ENCODE measurements at regions not wholly inside any gene's neighbourhood (a gene's known extent, or its start where the extent isn't known, plus 50 kb on each side); places are given as distances from the start of the nearest gene placed in this dataset.

- Histone ChIP-seq H3K4me2 (ENCODE audit: low read depth, low read length, poor library complexity, severe bottlenecking) (no peak overlapping the region), H3K9me3 (ENCODE audit: insufficient read depth, low read length) (no peaks in the 10 kb centered on the region), H4K20me1 (ENCODE audit: low read depth, low read length) (no peaks in the 10 kb centered on the region), H3K27me3 (ENCODE audit: low read length) (no peaks in the 10 kb centered on the region), H3K9me2 (replicated peaks; ENCODE audit: insufficient read depth, low read length) (no peaks in the 10 kb centered on the region), H3K79me2 (ENCODE audit: insufficient read depth, low read length) (no peaks in the 10 kb centered on the region), H3F3A (ENCODE audit: insufficient read depth) (no peaks in the 10 kb centered on the region), H3K27ac (ENCODE audit: low read depth, low read length) (no peak overlapping the region), H2AFZ (ENCODE audit: low read depth, low read length, severe bottlenecking) (no peak overlapping the region), H3K36me3 (ENCODE audit: low read length) (no peaks in the 10 kb centered on the region), H3K4me3 (ENCODE audit: insufficient read depth, low read length, poor library complexity, severe bottlenecking) (no peak overlapping the region), H3K9ac (ENCODE audit: low read length) (no peak overlapping the region)
- TF ChIP-seq CTCF (IDR thresholded peaks at IDR 0.05; ENCODE audit: insufficient read depth, low read length, poor library complexity, severe bottlenecking) = no peak
- no peak for TF ChIP-seq EZH2phosphoT487 (conservative IDR thresholded peaks at IDR 0.05; ENCODE audit: low read length)
Observed at GRCh38 chr5:148776261-148776660, 50.1 kb upstream of the ADRB2 start.
